GF-D8 (cell line): ENCODE measurements at regions not wholly inside any gene's neighbourhood (a gene's known extent, or its start where the extent isn't known, plus 50 kb on each side); places are given as distances from the start of the nearest gene placed in this dataset.
"Not testable (repeated sequence)": the region's sequence is repeated elsewhere in the genome, so short reads cannot be mapped to it uniquely, and the experiment has no call there.

Source experiments
- DNase-seq: peaks from one replicate; lab custom pipeline; 2025; lab: John Stamatoyannopoulos, UW

- DNase-seq: no peak
These were observed 158.8 kb downstream of the IL20RB start for GRCh38 chr3:137116619-137117018.

DNA sequence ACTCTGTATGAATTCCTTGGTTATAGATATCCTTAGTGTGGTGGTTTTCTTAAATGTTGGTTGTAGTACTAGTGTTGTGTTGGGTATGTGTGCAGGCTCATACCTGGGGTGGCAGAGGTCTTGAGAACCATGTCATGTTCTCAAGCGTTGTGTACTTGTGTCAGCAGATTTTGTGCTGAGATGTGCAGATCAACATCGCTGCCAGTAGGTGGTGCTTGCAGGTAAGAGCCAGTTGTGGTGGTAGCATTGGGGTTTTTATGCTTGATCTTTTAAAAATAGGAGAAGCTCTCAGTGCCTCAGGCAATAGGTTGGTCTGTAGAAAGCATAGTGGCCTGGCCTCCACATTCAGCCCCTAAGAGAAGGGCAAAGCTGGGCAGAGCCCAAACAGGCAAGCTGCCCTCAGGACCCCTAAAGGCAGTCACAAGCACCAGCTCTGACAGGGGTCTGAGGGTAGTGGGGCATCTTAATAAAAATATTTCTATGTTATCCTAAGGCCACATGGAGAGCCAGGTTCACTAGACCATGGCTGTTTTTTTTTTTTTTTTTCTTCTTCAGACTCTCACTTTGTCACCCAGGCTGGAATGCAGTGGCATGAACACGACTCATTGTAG is 164.0 kb downstream of the IL20RB start:
- DNase-seq: no peak

DNA sequence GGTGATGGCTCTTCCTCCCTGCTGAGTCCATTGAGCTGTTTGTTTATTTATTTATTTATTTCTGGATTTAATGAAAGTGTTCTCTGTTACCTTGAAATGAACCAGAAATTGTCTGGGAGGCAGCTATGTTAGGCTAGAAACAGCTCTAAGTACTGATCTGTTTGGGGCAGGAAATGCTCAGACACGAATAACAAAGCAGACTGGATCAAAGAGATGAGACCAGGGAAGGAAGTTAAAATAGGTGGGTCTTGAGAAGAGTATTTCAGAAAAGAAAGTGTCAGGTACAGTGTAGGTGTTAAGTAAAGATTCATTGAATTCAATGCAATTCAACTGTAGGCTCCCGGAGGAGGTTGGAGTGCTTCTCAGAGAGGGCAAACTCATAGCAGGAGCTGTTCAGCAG is 173.3 kb downstream of the IL20RB start:
- DNase-seq: no peak

- DNase-seq: no peak
These were observed 176.6 kb downstream of the IL20RB start for GRCh38 chr3:137134431-137134830.

- no peak for DNase-seq
These were observed 190.6 kb downstream of the IL20RB start for GRCh38 chr3:137148406-137148805.

DNA sequence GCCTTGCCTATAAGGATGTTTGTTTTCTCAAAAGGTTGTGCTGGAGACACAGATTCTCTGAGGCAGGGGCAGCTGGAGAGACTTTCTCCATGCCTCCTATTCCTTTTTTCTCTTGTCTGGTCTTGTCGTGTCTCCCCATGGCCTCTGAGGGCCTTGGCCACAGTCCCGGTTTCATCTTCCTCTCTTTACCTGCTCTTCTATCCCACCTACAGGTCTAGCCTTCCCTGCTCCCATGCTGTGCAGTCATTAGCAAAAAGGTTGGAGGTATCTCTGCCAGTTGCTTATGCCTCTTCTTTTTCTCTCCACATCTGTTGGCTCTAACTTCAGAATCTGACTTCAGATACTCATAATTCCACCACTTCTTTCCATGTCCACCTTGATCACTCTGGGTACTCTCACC is 191.1 kb downstream of the IL20RB start:
- no peak for DNase-seq

- no peak for DNase-seq
These were observed 193.0 kb downstream of the IL20RB start for GRCh38 chr3:137150825-137151224.

GRCh38 chr3:137153046-137153445 is 195.3 kb downstream of the IL20RB start:
- not testable (repeated sequence) for DNase-seq

GRCh38 chr3:137163241-137163871 is 205.6 kb downstream of the IL20RB start:
- DNase-seq: no peak

GRCh38 chr3:137163958-137164357 is 206.2 kb downstream of the IL20RB start:
- DNase-seq: no peak

GRCh38 chr3:137165117-137165806 is 207.5 kb downstream of the IL20RB start:
- DNase-seq: no peak

- DNase-seq: no peak
These were observed 214.2 kb downstream of the IL20RB start for GRCh38 chr3:137171834-137172603.

- no peak for DNase-seq
These were observed 214.9 kb downstream of the IL20RB start for GRCh38 chr3:137172728-137173127.

- DNase-seq: no peak
These were observed 216.7 kb downstream of the IL20RB start for GRCh38 chr3:137174514-137174913.

GRCh38 chr3:137180220-137180619 is 222.4 kb downstream of the IL20RB start:
- no peak for DNase-seq

- no peak for DNase-seq
These were observed 233.5 kb downstream of the IL20RB start for GRCh38 chr3:137191133-137191923.

DNA sequence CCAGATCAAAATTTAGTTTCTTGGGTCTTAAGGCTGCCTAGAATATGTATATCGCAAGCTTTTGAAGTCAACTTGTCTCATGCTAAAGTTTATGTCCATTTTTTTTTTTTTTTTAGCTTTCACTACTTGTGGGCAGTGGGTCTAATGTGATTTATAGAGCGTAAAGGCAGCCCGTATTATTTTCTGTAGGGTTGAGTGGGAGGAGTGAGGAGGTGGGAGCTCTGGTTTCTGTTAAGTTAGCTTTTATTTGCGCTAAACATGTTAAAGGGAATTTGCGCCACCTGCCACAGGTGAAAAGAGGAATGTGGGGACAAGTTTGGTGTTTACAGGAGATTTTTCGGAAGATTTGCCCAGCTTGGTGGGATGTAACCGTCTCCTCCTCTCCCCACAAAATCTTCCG is 234.2 kb downstream of the IL20RB start:
- no peak for DNase-seq

DNA sequence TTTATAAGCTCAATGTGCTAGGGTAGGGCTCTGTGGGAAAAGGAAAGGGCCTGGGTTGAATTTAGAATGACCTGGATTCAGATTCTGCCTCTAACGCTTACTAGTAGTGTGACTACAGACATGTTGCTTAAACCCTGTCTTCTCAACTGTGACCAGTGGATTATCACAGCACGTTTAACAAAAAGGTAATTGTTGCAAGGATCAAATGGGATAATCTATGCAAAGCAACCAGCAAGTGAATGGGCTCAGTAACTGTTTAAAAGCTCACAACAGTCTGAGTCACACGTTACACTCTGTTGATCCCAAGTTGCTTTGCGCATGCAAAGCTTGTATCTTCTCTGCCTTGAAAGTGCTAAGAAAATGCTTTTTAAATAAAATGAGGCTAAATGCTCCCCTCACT is 236.5 kb downstream of the IL20RB start:
- DNase-seq: no peak

GRCh38 chr3:137198374-137198773 is 240.6 kb downstream of the IL20RB start:
- DNase-seq: not testable (repeated sequence)

DNA sequence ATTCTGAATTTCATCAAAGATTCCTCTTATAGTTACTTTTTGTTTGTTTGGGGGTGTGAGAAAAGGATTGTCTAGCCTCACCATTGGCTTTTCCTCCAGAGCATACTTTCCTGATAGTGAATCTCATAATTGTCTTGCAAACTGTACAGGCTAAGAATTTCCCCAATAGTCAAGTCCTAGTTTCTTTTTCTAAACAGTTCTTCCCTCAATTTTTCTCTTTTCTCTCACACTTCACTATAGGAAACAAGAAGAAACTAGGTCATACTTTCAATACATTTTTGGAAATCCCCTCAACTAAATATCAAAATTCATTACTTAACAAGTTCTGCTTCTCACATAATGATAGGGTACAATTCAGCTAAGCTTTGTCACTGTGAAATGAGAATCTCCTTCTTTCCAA is 241.9 kb downstream of the IL20RB start:
- no peak for DNase-seq

DNA sequence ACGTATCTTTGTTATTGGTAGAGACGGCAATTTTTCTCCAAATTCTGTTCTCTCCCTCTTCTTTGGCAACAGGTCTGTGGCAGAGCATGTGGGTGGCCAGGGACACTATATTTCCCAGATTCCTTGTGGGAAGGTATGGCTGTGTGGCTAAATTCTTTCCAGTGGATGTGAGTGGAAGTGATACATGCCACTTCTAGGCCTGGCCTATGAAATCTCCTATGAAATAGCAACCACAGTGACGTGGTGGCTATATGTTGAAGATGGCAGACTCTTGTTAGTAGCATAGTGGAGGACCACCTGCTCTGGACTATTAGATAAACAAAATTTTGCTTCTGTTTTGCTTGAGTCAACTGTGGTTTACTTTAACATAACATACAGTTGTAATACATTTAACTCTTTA is 243.3 kb downstream of the IL20RB start:
- no peak for DNase-seq

DNA sequence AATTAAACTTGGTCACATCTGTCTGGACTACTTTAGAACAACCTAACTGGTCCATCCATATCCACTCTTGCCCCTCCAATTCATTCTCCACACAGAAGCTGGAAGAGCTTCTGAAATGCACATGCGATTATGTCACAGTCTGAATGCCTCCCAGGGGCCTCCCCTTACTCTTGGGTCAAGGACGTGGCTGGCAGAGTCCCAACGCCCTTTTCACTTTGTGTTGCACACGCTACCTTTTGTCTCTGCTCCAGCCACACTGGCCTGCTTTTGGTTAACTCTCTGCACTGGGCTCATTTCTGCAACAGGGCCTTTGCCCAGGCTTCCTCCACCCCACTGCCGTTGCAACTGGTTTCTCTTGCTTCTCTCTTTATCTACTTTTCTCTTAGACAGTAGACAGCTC is 245.2 kb downstream of the IL20RB start:
- no peak for DNase-seq
